Activated CD8-positive, alpha-beta memory T cell treated with anti-CD3 and anti-CD28 coated beads for 48 hours (primary cell): ENCODE measurements at regions not wholly inside any gene's neighbourhood (a gene's known extent, or its start where the extent isn't known, plus 50 kb on each side); places are given as distances from the start of the nearest gene placed in this dataset.
"Not testable (repeated sequence)": the region's sequence is repeated elsewhere in the genome, so short reads cannot be mapped to it uniquely, and the experiment has no call there.

Experiments
- DNase-seq, 3 experiments: peaks; one replicate each; pipeline ENCODE4 v3.0.0-alpha.2; 2020; ENCODE audit warnings: low read depth in 2 of 3, low spot score in 2 of 3

DNA sequence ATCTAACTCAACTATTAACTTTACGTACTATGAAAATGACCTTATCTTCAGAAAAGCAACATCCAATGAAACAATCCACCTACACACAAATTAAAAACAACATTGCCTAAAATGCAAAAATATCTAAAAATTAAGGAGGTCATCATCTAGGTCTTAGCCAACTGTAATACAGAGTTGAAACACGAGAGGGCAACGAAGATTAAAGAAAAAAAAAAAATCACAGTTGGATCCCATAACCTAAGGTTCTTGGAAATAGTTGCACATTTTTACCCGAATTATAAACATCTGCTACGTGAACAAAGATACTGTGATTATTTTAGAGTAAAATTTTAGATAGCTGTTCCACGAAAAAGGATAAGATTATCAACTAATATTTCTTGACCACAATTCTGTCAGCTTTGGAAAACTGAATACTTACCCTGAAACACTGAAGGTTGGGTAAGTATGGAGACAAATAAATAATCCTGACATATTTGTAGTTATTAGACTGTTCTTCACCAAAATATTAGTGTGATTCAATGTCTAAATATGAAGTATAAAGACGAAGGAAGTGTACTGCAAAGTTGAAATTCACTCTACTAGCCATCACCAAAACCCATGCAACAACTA lies 88.0 kb upstream of the AK4 start:
- DNase-seq: no peak

DNA sequence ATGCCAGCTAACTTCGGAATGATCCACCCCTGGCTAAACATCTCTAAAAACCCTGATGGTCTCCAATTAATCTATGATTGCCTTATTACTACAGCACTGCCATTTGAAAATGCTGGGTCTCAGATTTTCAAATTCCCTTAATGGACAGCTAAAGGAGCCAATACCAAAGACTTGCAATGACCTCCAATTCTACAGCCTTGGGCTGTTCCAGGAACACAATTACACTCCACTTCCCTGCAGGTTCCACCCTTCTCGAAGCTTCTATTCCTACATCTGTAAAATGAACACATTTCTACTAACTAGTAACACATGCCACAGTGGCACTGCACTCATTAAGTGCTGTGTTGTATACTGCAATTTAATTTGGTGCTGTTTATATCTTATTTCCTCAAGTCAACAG lies 85.7 kb upstream of the AK4 start:
- no peak for DNase-seq

DNA sequence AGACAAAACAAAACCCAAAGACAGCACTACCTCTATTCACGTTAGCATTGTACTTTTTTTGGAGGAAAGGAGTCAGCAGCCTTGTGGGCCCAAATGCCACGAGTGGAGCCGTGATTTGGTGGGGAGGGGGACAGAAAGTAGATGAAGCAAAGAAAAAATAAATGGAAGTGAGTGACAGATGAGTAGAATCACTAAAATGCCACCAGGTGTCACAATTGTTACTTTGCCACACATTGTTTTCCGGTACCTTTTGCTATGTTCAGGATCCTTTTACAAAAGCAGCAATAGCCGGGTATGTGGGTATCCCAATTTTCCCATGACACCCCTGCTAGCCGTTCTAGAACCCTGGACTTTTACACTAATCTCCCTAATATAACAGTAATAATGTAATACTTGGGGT lies 85.0 kb upstream of the AK4 start:
- no peak for DNase-seq

DNA sequence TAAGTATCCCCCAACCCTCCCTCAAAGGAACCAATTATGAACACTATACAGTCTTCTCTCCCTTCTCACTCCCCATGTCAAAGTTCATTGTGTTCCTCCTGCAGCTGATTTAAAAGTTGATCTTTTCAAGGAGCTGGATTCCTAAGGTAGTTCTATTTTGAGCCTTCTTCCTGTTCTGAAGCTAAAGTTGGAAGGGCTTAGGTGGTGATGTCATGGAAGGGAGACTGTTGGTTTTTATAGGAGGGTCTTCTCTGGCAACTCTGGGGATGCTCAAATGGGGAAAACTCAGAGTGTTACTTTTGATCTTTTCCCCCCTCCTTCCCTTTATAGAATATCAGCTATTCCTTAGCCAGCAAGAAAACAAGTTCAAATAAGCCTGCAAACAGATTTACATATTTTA lies 83.0 kb upstream of the AK4 start:
- no peak for DNase-seq

DNA sequence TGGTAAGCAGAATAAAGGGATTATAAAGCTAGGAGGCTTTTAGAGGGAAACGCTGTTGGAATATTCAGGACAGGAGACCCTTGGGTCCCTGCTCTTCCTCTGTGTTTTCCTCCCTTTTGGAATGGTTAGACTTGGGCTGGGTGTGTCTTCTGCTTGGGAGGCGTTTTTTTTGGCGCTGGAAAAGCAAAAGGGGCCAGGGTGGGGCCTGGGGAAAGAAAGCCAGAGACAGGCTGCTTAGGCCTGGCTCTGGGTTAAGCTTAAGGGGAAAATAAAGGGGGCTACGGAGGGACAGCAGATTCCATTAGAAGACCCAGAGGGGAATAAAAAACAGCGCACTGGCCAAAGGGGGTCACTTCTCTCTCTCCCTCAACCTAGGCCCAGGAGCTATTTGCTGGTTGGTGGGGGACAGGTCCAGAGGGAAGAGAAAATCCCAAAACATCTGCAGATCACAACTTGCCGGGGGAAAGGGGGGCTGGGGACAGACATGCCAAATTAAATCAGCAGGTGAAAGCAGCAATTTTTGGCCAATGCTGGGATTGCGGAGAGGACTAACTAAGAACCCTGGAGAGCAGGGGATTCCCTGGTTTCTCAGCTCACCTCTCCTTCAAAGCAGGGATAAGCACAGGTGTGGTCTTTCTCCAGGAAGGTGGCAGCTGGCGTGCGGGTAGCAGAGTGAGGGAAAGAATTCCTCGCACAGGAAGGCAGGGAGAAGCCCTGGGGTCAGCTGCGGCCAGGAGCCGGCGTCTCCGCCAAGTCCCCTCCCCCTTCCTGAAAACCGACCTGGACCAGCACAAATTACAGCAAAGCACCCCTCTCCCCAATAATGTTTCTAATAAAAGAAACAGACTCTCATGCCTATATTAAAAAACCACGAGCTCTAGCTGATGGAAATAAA lies 82.2 kb upstream of the AK4 start:
- DNase-seq: no peak

DNA sequence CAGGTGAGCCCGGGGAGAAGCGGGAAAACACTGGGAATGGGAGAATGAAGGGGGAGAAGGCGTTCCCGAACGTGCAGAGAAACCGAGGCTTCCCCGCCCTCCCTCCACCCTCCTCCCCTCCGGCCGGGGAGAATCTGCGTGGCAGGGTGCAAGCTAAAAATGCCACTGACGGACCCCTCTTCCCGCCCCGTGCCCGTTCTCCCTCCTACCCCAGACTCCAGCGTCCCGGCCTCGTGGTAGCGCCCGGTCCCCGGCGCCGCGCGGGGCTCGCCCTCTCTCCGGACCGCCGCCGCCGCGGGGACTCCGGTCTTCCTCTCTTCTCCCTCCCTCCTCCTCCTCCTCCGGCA lies 81.6 kb upstream of the AK4 start:
- no peak for DNase-seq

DNA sequence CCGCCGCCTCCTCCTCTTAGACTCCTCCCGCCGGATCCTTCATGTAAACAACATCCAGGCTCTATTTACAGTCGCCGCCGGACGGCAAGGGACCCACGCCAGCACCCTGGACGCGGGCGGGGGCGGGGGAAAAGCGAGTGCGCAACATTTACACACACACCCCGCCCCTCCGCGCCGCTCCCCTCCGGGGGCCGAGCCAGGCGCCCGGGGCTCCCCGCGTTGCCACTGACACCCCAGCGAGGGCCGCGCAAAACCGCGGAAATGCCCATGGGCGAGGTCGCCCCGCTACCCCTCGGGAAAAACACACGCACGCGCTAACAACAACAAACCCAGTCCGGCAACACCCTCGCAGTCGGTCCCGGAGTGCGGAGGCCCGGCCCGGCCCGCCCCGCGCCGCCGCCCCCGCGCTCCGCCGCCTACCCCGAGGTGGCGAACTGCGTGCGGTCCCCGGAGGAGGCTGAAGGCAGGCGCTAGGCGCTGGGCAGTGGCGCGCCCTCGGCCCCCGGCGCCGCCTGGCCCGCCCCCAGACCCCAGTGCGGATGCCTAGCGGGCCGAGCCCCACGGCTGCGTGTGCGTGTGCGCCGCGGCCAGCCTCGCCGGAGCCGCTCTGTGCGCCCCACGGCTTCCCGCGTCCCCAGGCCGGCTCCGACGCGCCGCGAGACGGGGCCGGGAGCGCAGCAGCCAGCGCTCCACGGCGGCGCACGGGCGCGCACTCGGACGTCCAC lies 81.1 kb upstream of the AK4 start:
- DNase-seq: peak in 2 of 3 experiments; percentile 53 to 54

DNA sequence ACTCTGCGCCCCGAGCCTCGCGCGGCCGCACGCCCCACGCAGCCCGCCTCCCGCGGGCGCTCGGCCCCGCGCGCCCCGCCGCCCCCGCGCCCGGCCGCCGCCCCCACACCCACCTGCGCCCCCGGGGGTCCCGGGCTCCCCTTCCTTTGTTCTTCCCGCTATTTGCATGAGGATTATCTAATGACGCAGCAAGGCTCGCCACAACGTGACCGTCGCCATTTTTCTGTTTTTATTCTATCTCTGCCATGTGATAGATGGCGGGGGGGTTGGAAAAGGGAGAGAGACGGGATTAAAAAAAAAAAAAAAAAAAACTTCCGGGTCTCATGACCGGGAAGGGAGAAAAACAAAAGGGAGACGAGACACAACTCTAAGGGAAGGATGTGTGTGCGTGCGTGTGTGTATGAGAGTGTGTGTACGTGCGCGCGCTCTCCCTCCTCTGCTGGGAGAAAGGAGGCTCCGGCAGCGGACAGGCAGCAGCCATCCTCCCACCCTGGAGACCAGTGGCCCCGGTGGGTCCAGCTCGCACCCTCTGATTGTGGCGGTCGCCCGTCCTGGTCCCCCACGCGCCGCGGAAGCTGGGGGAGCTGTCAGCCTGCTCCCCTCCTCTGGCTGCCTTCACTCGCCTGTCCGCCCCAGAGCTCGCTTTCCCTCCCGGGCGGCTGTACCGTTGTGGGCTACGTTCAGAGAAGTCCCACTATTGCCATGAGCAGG lies 80.4 kb upstream of the AK4 start:
- peak in 1 of 3 experiments; percentile 37 for DNase-seq

DNA sequence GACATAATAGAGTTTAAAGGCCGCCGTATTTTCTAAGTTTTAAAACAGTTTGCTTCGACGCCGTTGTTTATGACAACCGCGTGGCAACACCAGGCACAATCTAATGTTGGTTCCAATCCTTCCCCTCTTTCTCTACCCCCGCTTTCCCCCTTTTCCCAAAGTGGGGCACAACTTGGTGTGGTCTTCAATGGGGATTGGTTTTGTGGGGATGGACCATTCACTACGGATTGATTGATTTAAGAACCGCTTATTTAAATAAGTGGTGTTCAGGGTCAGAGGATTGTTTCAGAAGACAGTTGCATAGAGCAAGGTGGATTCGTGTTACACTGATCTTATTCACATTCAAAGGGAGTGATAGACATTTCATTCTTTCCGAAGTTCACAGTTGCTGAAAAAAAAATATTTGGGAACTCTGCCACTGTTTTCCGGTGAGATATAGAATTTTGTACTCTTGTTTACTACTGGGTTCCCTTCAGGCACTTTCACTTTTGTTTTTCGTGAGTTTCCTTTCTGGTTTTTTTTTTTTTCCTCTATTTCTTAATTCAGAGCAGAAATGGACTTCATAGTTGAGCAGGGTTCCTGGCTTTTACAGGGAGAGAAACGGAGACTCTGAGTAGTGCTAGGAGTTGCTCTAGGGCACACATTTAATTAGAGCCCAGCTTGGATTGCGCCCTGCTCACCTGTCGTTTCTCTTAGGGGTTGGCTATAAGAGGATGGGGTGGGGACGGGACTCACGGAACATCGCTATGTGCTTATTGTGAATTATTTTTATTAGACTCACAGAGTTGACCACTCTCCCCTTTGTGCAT lies 79.6 kb upstream of the AK4 start:
- DNase-seq: no peak

DNA sequence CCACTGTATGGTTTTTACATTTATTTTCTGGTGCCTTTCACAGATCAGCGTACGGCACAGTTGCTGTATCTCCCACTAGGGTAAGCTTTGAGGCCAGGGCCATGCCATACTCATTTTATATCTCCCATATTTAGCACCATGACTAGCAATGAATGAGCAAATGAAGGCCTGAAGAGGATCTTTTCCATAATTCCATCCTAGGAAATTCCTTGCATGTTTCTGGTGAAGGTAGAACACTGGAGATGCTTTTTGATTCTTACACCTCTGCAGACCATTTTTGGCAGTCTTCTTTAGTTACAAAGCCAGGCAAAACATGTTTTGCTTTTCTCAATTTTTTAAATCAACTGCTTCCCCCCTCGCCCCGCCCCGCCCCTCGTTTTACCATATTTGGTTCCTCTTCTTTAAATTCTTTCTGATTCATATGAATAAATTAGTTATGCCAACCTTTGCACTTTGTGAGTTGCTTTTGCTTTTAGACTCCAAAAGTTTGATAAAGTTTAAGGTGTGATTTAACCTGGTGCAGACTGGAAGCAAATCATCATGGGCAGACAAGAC lies 78.9 kb upstream of the AK4 start:
- no peak for DNase-seq

DNA sequence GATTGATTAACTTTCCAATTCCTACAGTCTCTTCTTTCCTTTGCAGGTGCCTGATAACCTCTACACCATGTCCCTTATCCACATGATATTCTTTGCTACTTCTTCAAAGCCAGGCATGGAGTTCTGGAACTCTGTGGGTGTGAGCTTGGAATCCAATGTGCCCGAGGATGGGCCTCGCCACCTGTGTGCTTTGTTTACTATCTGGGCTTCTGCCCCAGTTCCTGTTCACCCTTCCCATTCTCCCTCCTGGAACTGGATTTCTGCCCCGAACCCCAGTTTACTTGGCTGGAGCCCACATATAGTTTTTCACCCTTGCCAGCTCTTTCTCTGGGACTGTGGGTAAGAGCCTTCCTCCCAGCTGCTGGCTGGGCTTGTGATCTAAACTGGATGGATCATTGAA lies 75.2 kb upstream of the AK4 start:
- DNase-seq: no peak

DNA sequence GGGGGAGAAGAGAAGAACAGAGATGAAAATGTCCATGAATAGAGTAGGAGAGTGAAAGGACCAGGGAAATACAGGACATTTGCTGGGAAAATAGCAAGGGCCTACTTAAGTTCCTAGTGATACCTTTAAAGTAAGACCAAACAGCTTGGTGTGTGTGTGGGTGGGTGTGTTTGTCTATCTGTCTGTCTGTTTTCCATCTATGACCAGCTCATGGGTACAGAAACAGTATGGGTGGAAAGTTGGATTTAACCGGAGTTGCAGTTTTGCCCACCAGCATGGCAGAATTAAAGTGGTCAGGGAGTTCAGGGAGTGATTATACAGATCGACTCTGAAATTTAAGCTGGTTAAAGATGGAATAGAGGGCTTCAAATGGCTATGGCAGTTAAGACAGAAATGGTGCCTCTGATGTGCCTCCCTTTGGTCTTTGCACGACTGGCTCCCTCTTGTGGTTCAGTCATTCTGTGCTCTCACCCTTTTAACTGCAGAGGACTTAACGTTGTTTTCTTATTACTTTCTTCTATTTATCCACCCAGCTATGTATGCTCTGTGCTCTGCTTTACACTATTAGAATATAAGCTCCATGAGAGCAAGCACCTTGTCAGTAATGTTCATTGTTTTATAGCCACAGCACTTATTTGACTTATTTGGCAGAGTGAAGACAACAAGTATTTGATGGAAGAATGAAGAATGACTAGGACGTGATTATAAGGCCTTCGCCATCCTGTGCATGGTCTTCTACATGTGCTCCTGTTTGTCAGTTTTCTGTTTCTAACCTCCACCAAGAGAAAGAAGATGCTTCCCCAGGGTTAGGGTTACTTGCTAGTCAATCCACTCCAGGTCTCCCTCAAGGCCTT lies 72.7 kb upstream of the AK4 start:
- DNase-seq: no peak

DNA sequence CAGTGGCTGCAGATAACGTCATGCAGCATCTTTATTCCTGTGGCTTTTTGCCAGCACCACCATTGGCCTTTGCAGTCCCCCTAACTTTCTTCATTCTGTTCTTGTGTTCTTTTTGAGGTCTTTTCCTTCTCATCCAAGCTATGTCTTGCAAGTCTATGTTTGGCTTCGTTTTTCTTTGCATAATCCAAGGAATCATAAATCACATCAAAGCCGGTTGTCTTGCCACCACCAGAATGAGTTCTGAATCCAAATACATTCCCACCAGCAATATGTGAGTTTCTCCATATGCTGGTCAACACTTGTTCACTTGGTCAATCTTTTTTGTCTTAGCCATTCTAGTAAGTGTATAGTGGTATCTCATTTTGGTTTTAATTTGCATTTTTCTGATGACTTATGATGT lies 70.6 kb upstream of the AK4 start:
- DNase-seq: no peak

DNA sequence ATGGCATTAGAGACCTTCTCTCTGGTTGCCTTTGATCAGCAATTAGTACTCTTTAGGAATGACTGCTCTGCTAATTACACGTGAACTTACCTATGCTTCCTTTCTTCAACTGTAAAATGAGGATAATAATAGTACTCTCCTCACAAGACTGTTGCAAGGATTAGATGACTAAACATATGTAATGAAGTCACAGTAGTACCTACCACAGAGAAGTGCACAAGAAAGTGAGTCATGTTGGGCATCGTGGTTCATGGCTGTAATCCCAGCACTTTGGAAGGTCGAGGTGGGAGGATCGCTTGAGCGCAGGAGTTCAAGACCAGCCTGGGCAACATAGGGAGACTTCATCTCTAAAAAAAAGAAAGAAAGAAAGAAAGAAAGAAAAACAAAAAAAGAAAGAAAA lies 68.1 kb upstream of the AK4 start:
- DNase-seq: no peak

DNA sequence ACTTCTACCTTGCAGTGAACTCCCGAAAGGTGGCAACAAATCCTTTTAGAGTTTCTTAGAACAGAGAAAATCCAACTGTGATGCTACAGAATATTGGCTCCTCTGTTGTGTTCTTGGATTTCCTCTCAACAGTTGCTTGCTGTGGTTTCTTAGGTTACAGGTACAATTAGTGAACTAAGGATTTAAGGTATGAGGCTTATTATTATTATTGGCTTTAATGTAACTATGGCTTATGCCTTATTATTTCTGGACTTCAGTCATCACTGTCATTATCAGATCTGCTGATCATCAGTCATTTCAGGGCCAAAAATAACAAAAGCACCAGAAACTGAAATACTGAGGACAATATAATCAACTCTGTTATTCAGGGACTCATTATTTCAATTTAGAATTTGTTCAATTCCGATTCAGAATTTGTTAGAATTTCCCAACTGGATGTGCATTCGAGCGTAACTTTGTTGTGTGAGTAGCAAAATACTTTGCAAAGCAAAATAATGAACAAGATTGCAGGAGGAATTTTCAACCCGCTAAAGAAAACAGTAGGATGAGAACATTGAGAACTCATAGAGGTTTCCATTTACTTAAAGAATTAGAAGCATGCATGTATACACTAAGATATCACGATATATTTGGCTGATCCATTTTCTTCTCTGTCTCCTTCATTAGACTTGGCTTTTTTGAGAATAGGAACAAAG lies 65.5 kb upstream of the AK4 start:
- no peak for DNase-seq

DNA sequence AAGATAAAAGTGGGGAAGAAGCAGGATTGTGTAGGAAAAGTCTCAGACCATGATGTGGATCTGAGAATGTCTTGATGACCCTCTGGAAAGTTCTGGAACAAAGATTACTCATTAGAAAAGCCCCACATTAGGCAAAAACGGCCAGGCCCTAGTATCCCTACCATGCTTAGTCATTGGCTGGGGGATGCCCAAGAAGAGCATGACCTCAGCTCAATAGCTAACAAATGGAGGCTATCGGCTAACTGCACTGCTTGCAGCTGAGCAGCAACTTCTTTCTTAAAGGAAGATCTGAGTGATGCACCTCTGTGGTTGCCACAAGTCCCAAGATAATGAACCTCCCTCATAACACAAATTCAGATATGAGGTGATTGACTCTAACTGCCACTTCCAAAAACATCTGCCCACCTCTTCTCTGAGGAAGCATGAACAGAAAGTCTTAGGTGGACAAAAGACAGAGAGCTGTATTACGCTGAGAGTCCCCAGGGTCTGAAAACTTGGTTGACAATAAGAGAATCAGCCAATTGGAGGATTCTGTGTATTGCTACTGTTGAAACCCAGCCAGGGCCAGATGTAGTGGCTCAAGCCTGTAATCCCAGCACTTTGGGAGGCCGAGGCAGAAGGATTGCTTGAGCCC lies 64.6 kb upstream of the AK4 start:
- no peak for DNase-seq

DNA sequence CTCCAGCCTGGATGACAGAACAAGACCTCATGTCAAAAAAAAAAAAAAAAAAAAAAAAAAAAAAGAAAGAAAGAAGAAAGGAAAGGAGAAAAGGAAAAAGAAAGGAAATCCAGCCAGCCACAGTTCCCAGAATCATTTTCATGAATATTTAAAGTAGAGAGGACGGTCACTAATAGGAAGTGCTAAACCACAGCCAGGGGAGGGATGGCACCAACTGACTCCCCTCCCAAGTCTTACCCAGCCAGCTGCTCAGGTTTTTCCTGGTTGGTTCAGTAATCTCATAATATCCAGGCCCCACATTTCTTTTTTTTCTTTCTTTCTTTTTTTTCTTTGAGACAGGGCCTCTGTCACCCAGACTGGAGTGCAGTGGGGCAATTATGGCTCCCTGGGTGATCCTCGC lies 63.9 kb upstream of the AK4 start:
- no peak for DNase-seq

DNA sequence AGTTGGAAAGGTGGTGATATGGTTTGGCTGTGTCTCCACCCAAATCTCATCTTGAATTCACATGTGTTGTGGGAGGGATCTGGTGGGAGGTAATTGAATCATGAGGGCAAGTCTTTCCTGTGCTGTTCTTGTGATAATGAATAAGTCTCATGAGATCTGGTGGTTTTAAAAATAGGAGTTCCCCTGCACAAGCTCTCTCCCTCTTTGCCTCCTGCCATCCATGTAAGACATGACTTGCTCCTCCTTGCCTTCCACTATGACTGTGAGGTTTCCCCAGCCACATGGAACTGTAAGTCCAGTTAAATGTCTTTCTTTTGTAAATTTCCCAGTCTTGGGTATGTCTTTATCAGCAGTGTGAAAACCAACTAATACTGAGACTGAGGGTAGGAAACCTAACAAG lies 60.5 kb upstream of the AK4 start:
- not testable (repeated sequence) for DNase-seq

DNA sequence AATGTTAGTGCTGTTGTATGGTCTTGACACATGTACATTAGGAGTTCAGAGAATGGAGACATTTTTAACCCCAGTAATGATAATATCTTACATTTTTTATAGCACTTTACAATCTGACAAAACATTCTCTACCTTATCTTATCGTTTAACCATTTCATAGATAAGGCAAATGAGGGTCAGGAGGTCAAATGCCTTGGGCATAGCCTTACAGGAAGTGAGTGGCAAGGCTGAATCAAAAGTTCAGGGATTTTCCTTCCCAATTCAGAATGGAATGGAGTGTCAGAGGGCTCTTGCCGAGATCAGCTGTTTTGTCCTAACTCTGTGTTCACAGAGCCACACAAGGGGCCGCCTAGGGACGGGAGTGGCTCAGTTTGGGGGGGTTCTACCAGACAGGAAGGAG lies 57.6 kb upstream of the AK4 start:
- no peak for DNase-seq
